H9 (cell line): ENCODE measurements at regions not wholly inside any gene's neighbourhood (a gene's known extent, or its start where the extent isn't known, plus 50 kb on each side); places are given as distances from the start of the nearest gene placed in this dataset.
A peak's percentile ranks its signal among the peaks of the same experiment; 100 is the strongest.

ENCODE experiments used
- DNase-seq: peaks from one replicate; pipeline ENCODE4 v3.0.0-alpha.2; 2017
- H2AFZ ChIP-seq: one replicate; pipeline ENCODE4 v1.6.1; 2013; ENCODE audit warnings: mild to moderate bottlenecking, low read length, control low read depth, moderate library complexity
- H2AK5ac ChIP-seq: 2 replicates; pipeline ENCODE4 v1.6.1; 2013; ENCODE audit warnings: low read length, control low read depth, mixed read lengths; ENCODE audit not compliant: insufficient read length
- H2BK120ac ChIP-seq: one replicate; pipeline ENCODE4 v1.6.1; 2013; ENCODE audit warnings: low read depth, mild to moderate bottlenecking, low read length, control low read depth, inconsistent platforms; ENCODE audit not compliant: poor library complexity, severe bottlenecking
- H2BK12ac ChIP-seq: 2 replicates; pipeline ENCODE4 v1.6.1; 2013; ENCODE audit warnings: low read length, control low read depth, mixed read lengths, low read depth; ENCODE audit not compliant: insufficient read length
- H2BK15ac ChIP-seq: 2 replicates; pipeline ENCODE4 v1.6.1; 2013; ENCODE audit warnings: low read depth, low read length, control low read depth
- H2BK20ac ChIP-seq: one replicate; pipeline ENCODE4 v1.6.1; 2013; ENCODE audit warnings: low read depth, mild to moderate bottlenecking, low read length, control low read depth, inconsistent platforms; ENCODE audit not compliant: poor library complexity, severe bottlenecking
- H2BK5ac ChIP-seq: 2 replicates; pipeline ENCODE4 v1.6.1; 2013; ENCODE audit warnings: low read length, control low read depth, mixed read lengths; ENCODE audit not compliant: insufficient read length
- H3K14ac ChIP-seq: 2 replicates; pipeline ENCODE4 v1.6.1; 2013; ENCODE audit warnings: low read length, control low read depth; ENCODE audit not compliant: insufficient read depth
- H3K18ac ChIP-seq: 2 replicates; pipeline ENCODE4 v1.6.1; 2013; ENCODE audit warnings: low read depth, mild to moderate bottlenecking, mixed read lengths, low read length, control low read depth; ENCODE audit not compliant: insufficient read length
- H3K23ac ChIP-seq: 2 replicates; pipeline ENCODE4 v1.6.1; 2013; ENCODE audit warnings: low read length, control low read depth, mixed read lengths, low read depth; ENCODE audit not compliant: insufficient read length
- H3K23me2 ChIP-seq: 2 replicates; pipeline ENCODE4 v1.6.1; 2013; ENCODE audit warnings: low read depth, mild to moderate bottlenecking, mixed read lengths, low read length, control low read depth; ENCODE audit not compliant: insufficient read length, poor library complexity, severe bottlenecking
- H3K27ac ChIP-seq: 2 replicates; pipeline ENCODE4 v1.5.1; 2013; ENCODE audit warnings: low read length, control low read depth, mixed read lengths, low read depth; ENCODE audit not compliant: insufficient read length
- H3K27me3 ChIP-seq: 2 replicates; pipeline ENCODE4 v1.6.1; 2013; ENCODE audit warnings: low read length, control low read depth, inconsistent platforms; ENCODE audit not compliant: insufficient read depth
- H3K4ac ChIP-seq: 2 replicates; pipeline ENCODE4 v1.6.1; 2013; ENCODE audit warnings: low read depth, mild to moderate bottlenecking, control low read depth, inconsistent platforms, low read length, moderate library complexity
- H3K4me1 ChIP-seq: 2 replicates; pipeline ENCODE4 v1.6.1; 2013; ENCODE audit warnings: low read length, control low read depth, inconsistent platforms; ENCODE audit not compliant: insufficient read depth
- H3K4me2 ChIP-seq: 2 replicates; pipeline ENCODE4 v1.6.1; 2013; ENCODE audit warnings: low read length, control low read depth, mixed read lengths; ENCODE audit not compliant: insufficient read length, insufficient read depth
- H3K56ac ChIP-seq: 2 replicates; pipeline ENCODE4 v1.6.1; 2013; ENCODE audit warnings: low read depth, mild to moderate bottlenecking, mixed read lengths, low read length, control low read depth; ENCODE audit not compliant: insufficient read length
- H3K79me1 ChIP-seq: 2 replicates; pipeline ENCODE4 v1.6.1; 2013; ENCODE audit warnings: low read depth, mild to moderate bottlenecking, moderate library complexity, low read length, control low read depth, inconsistent platforms; ENCODE audit not compliant: insufficient read depth, poor library complexity, severe bottlenecking
- H3K79me2 ChIP-seq: 2 replicates; pipeline ENCODE4 v1.6.1; 2013; ENCODE audit warnings: low read length, control low read depth, inconsistent platforms; ENCODE audit not compliant: insufficient read depth
- H3K9ac ChIP-seq: 2 replicates; pipeline ENCODE4 v1.6.1; 2013; ENCODE audit warnings: low read length, control low read depth, mixed read lengths; ENCODE audit not compliant: insufficient read length; ENCODE audit errors: extremely low read depth
- H3K9me3 ChIP-seq: one replicate; pipeline ENCODE4 v1.6.1; 2013; ENCODE audit warnings: low read depth, low read length, inconsistent platforms; ENCODE audit not compliant: control insufficient read depth
- H3T11ph ChIP-seq: one replicate; pipeline ENCODE4 v1.6.1; 2013; ENCODE audit warnings: mild to moderate bottlenecking, low read length, control low read depth, inconsistent platforms
- H4K20me1 ChIP-seq: one replicate; pipeline ENCODE4 v1.6.1; 2013; ENCODE audit not compliant: control insufficient read depth, insufficient read length, insufficient read depth
- H4K5ac ChIP-seq: 2 replicates; pipeline ENCODE4 v1.6.1; 2013; ENCODE audit warnings: low read depth, mild to moderate bottlenecking, mixed read lengths, low read length, control low read depth; ENCODE audit not compliant: insufficient read length
- H4K8ac ChIP-seq: replicated peaks from 2 replicates; pipeline ENCODE4 v1.6.1; 2013; ENCODE audit warnings: low read length, control low read depth, mixed read lengths, low read depth; ENCODE audit not compliant: insufficient read length
- H4K91ac ChIP-seq: 2 replicates; pipeline ENCODE4 v1.6.1; 2013; ENCODE audit warnings: low read depth, mild to moderate bottlenecking, moderate library complexity, mixed read lengths, low read length, control low read depth; ENCODE audit not compliant: insufficient read length
- H3K27ac Mint-ChIP-seq, 3 experiments: 2 replicates in 2 of 3; 3 replicates in 1 of 3; pipeline ENCODE4 v1.8.0; 2020 to 2021; ENCODE audit warnings: mixed read lengths in 3 of 3, mild to moderate bottlenecking in 1 of 3, moderate library complexity in 1 of 3
- H3K27me3 Mint-ChIP-seq: 2 replicates; pipeline ENCODE4 v1.8.0; 2021; ENCODE audit warnings: low read depth, mild to moderate bottlenecking, moderate library complexity, mixed read lengths
- H3K36me3 Mint-ChIP-seq, 3 experiments: 2 replicates in 2 of 3; 3 replicates in 1 of 3; pipeline ENCODE4 v1.8.0; 2020 to 2021; ENCODE audit warnings: low read depth in 3 of 3, mixed read lengths in 3 of 3; ENCODE audit not compliant: insufficient read depth in 1 of 3
- H3K4me1 Mint-ChIP-seq, 2 experiments: 2 replicates each; pipeline ENCODE4 v1.8.0; 2020; ENCODE audit warnings: mixed read lengths in 2 of 2
- H3K4me3 Mint-ChIP-seq, 2 experiments: 2 replicates in 1 of 2; 3 replicates in 1 of 2; pipeline ENCODE4 v1.8.0; 2020 to 2021; ENCODE audit warnings: mild to moderate bottlenecking in 2 of 2, mixed read lengths in 2 of 2, moderate library complexity in 1 of 2
- H3K9me3 Mint-ChIP-seq, 2 experiments: 2 replicates in 1 of 2; 3 replicates in 1 of 2; pipeline ENCODE4 v1.8.0; 2020; ENCODE audit warnings: mild to moderate bottlenecking in 2 of 2, mixed read lengths in 2 of 2, moderate library complexity in 1 of 2
- CTCF ChIP-seq: fragments of 200-600 bp; sonication (generic); conservative IDR thresholded peaks from 3 replicates; pipeline ENCODE4 v1.8.0; 2021; ENCODE audit warnings: antibody characterized with exemption, mild to moderate bottlenecking
- WGBS: extraction: QIAGEN DNeasy Blood & Tissue Kit; methylation state at CpG from one replicate; pipeline ENCODE4 v1.1.7; 2013; ENCODE audit warnings: missing lambda C conversion rate, low lambda C conversion rate, mixed read lengths; ENCODE audit not compliant: insufficient read length; ENCODE audit errors: extremely low coverage; 5-methylcytosine and 5-hydroxymethylcytosine counted together

- Mint-ChIP-seq H3K36me3 (peaks cover 0 to 5% (median 0%) of the 10 kb centered on the region in 3 experiments; a peak in 2 of 7 replicates), H3K4me1 (no peaks in the 10 kb centered on the region), H3K27me3 (no peaks in the 10 kb centered on the region), H3K9me3 (peaks cover 3% of the 10 kb centered on the region in 2 experiments; a peak in 3 of 5 replicates), H3K4me3 (no peak overlapping the region), H3K27ac (peak overlapping the region in 1 of 3 experiments; percentile 29; a peak in 1 of 7 replicates)
- no peak overlapping the region for H3K4ac ChIP-seq
- no peak overlapping the region for H3K56ac ChIP-seq
- H3T11ph ChIP-seq: no peak overlapping the region
- no peaks in the 10 kb centered on the region for H3K79me1 ChIP-seq
- no peaks in the 10 kb centered on the region for H4K20me1 ChIP-seq
- H2AK5ac ChIP-seq: no peak overlapping the region
- no peaks in the 10 kb centered on the region for H3K79me2 ChIP-seq
- no peak overlapping the region for H3K14ac ChIP-seq
- H3K27me3 ChIP-seq: no peaks in the 10 kb centered on the region
- H2BK15ac ChIP-seq: no peak overlapping the region
- no peaks in the 10 kb centered on the region for H3K4me1 ChIP-seq
- H4K8ac ChIP-seq: no peak overlapping the region
- DNase-seq: no peak
- no peak overlapping the region for H2BK5ac ChIP-seq
- H4K91ac ChIP-seq: no peak overlapping the region
- no peak overlapping the region for H3K4me2 ChIP-seq
- H4K5ac ChIP-seq: no peak overlapping the region
- H3K23me2 ChIP-seq: no peaks in the 10 kb centered on the region
- H3K27ac ChIP-seq: no peak overlapping the region
- no peak for TF ChIP-seq CTCF
- H3K23ac ChIP-seq: no peak overlapping the region
- WGBS: no CpG with 5 or more reads among the region's 10 CpGs
- H2BK120ac ChIP-seq: no peak overlapping the region
- no peak overlapping the region for H3K18ac ChIP-seq
- no peaks in the 10 kb centered on the region for H3K9me3 ChIP-seq
- no peak overlapping the region for H2AFZ ChIP-seq
- H3K9ac ChIP-seq: no peak overlapping the region
- no peak overlapping the region for H2BK20ac ChIP-seq
- no peak overlapping the region for H2BK12ac ChIP-seq
These were observed 1337.5 kb downstream of the FSTL5 start for GRCh38 chr4:160826339-160826679.
